Jurkat, Clone E6-1 (cell line): ENCODE measurements at regions not wholly inside any gene's neighbourhood (a gene's known extent, or its start where the extent isn't known, plus 50 kb on each side); places are given as distances from the start of the nearest gene placed in this dataset.

Experiments used
- DNase-seq: peaks from one replicate; pipeline ENCODE4 v3.0.0-alpha.2; 2011; ENCODE audit warnings: low read depth, low spot score
- H3K4me3 ChIP-seq: 2 replicates; pipeline ENCODE4 v1.5.1; 2011; ENCODE audit warnings: mild to moderate bottlenecking, low read length, control low read depth, moderate library complexity

DNA sequence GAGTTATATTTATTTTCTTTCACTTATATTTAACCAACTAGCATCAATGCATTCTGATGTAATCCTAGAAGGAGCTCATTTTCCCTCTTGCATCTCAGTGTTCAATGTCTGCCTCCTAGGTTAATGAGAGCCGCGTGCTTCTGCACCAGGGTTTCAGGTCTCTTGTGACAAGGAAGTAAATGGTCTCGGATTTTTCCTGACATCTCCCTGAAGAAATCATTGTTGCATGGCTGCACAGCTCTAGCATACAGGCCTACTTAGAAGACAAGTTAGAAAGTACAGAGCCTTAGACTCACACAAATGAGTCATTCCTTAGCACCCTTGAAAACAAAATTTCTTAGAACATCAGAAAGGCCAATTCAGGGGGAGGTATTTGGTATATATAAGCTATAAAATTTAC is 57.2 kb upstream of the KLF12 start:
- DNase-seq, result no peak
- no peak overlapping the region for H3K4me3 ChIP-seq

DNA sequence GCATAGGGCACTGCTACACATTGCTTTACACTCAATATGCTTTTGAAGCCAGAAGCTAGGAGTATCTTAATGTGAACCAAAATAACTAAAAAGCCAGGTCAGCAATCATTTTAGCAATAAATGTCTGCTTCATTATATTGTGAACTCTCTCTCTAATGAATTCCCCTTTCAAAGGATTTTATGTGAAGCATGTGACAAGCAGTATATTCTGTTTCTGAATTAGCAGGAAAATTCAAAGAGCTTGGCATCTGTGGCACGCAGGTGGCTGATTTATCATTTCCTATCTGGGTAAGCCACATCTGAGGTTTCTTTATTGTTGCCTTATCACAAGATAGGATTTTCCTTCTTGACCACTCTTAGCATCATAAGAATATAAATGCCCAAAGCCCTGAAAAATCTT is 56.8 kb upstream of the KLF12 start:
- H3K4me3 ChIP-seq, result no peak overlapping the region
- peak; percentile 45 for DNase-seq

DNA sequence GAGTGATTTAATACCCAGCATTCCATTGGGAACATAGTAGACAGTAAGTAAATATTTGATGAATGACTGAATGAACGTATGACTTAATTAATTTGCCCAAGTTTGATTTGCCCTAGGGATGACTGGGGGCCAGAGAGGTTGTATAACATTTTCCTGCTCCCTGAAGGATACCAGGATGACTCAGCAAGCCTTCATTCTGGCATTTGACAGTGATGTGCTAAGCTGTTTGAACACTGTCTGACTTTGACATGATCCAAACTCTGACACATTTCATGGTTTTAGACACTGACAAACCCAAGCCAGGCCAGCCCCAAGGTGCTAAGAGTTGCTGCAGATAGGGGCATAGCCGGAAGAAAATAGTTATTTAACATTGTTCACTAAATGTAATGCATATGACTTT is 53.4 kb upstream of the KLF12 start:
- DNase-seq, result no peak
- H3K4me3 ChIP-seq, result no peak overlapping the region

DNA sequence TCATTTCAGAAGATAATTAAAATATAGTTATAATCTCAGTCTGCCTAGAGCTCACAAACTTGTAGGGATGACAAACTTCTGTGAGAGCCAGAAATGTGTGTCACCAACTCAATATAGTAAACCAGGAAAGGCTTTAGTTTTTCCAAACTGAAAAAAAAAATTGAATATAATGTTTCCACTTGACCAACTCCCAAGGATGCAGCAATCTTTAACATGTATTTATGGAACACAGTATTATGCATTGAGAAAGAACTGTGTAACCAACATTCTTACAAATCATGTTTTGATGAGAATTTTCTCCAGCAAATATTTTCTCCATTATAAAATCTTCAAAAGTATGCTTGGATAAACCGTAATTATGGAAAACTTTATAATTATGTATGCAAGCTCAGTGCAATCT is 50.1 kb upstream of the KLF12 start:
- no peak overlapping the region for H3K4me3 ChIP-seq
- DNase-seq, result no peak
